MCF 10A (cell line): ENCODE measurements at regions not wholly inside any gene's neighbourhood (a gene's known extent, or its start where the extent isn't known, plus 50 kb on each side); places are given as distances from the start of the nearest gene placed in this dataset.

Experiments used
- BruUV-seq: library from RNA; stranded (reverse); fragments of 400-500 nt; replicated peaks from 2 replicates; lab custom pipeline; 2021; lab: Mats Ljungman, UMichigan
- CTCF ChIA-PET: fragments of 300-600 bp; sonication (Branson Sonifier 250); formaldehyde crosslinking; extraction: SDS; loops from one replicate; lab custom pipeline; 2021; ENCODE audit warnings: antibody characterized with exemption, inconsistent platforms; lab: Yijun Ruan, JAX
- POLR2A ChIA-PET: fragments of 300-600, 350-650 bp; sonication (Branson Sonifier 250); formaldehyde crosslinking; extraction: SDS; loops from one replicate; lab custom pipeline; 2020; ENCODE audit warnings: antibody characterized with exemption, inconsistent platforms; lab: Yijun Ruan, JAX
- DNase-seq: peaks from one replicate; pipeline ENCODE4 v3.0.0-alpha.2; 2018; ENCODE audit not compliant: unreplicated experiment
- H3K27ac Mint-ChIP-seq: one replicate; pipeline ENCODE4 v1.8.0; 2022; ENCODE audit warnings: mild to moderate bottlenecking, low read depth, mixed read lengths; ENCODE audit not compliant: unreplicated experiment
- H3K27me3 Mint-ChIP-seq: one replicate; pipeline ENCODE4 v1.8.0; 2022; ENCODE audit warnings: mixed read lengths; ENCODE audit not compliant: insufficient read depth, unreplicated experiment
- H3K36me3 Mint-ChIP-seq: one replicate; pipeline ENCODE4 v1.8.0; 2022; ENCODE audit warnings: mild to moderate bottlenecking, moderate library complexity, mixed read lengths; ENCODE audit not compliant: insufficient read depth, unreplicated experiment
- H3K4me1 Mint-ChIP-seq: one replicate; pipeline ENCODE4 v1.8.0; 2022; ENCODE audit warnings: mixed read lengths; ENCODE audit not compliant: insufficient read depth, unreplicated experiment
- H3K4me3 Mint-ChIP-seq: one replicate; pipeline ENCODE4 v1.8.0; 2022; ENCODE audit warnings: mild to moderate bottlenecking, moderate library complexity, mixed read lengths; ENCODE audit not compliant: unreplicated experiment
- H3K9me3 Mint-ChIP-seq: one replicate; pipeline ENCODE4 v1.8.0; 2022; ENCODE audit warnings: mixed read lengths; ENCODE audit not compliant: unreplicated experiment
- intact Hi-C: fragments of 100-400 bp; cut with micrococcal nuclease; formaldehyde crosslinking; loops from 2 replicates; pipeline ENCODE4 v1.14.1; 2022
- TF ChIP-seq, protein P1 (sequence below): fragments of 200-600 bp; IDR thresholded peaks from one replicate; pipeline ENCODE4 v1.8.0; 2022; ENCODE audit warnings: antibody characterized with exemption, mild to moderate bottlenecking; ENCODE audit not compliant: unreplicated experiment

DNA sequence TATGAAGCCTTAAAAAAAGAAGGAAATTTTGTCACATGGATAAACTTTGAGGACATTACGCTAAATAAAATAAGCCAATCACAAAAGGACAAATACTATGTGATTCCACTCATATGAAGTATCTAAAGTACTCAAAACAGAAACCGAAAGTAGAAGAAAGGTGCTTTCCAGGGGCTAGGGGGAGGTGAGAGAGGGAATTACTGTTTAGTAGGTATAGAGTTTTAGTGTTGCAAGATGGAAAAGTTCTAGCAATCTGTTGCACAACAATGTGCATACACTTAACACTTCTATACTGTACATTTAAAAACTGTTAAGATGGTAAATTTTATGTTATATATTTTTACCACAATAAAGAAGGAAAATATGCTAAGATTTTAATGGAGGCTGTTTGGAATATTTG is 83.0 kb downstream of the POLR1D start:
- ChIA-PET CTCF (interaction anchor here (0.7 kb wide), 1 partner anchor 300 kb away, joined by 3 read pairs; no protein-coding TSS in a partner anchor), POLR2A (no interaction called here)
- intact Hi-C loops: no loop called here
- Mint-ChIP-seq H3K9me3 (peaks cover 23% of the 10 kb centered on the region), H3K27me3 (peaks cover 10% of the 10 kb centered on the region), H3K27ac (no peak overlapping the region), H3K4me3 (no peak overlapping the region), H3K4me1 (no peaks in the 10 kb centered on the region), H3K36me3 (no peaks in the 10 kb centered on the region)
- DNase-seq: peak; percentile 17
- no TSS peak for BruUV-seq
- TF ChIP-seq, protein P1, sequence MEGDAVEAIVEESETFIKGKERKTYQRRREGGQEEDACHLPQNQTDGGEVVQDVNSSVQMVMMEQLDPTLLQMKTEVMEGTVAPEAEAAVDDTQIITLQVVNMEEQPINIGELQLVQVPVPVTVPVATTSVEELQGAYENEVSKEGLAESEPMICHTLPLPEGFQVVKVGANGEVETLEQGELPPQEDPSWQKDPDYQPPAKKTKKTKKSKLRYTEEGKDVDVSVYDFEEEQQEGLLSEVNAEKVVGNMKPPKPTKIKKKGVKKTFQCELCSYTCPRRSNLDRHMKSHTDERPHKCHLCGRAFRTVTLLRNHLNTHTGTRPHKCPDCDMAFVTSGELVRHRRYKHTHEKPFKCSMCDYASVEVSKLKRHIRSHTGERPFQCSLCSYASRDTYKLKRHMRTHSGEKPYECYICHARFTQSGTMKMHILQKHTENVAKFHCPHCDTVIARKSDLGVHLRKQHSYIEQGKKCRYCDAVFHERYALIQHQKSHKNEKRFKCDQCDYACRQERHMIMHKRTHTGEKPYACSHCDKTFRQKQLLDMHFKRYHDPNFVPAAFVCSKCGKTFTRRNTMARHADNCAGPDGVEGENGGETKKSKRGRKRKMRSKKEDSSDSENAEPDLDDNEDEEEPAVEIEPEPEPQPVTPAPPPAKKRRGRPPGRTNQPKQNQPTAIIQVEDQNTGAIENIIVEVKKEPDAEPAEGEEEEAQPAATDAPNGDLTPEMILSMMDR: no peak

DNA sequence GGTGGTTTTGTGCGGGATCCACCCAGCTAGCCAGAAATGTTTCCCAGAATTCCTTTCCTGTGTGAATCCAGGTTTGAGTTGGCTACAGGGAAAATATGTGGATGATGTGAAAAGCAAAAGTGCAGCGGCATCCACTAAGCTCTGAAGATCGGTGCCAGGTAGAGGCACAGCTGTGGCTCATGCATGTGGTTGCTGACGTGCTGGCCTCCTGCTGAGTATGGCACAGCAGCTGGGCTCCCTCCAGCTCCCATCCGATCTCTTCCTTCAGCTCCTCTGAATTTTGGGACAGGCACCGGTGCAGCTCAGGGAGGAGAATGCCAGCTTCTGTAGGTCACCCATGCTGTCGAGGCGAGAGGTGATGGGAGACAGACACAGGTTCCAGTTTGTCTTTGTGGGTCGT is 84.0 kb upstream of the GSX1 start:
- H3K4me1 Mint-ChIP-seq: no peaks in the 10 kb centered on the region
- POLR2A ChIA-PET: interaction anchor here (1.0 kb wide), 1 partner anchor 33 kb away, joined by 3 read pairs; no protein-coding TSS in a partner anchor
- H3K27ac Mint-ChIP-seq: no peak overlapping the region
- H3K4me3 Mint-ChIP-seq: no peak overlapping the region
- H3K9me3 Mint-ChIP-seq: peaks cover 10% of the 10 kb centered on the region
- BruUV-seq: no TSS peak
- intact Hi-C loops: no loop called here
- TF ChIP-seq, protein P1: no peak
- DNase-seq: peak; percentile 11
- H3K27me3 Mint-ChIP-seq: peaks cover 10% of the 10 kb centered on the region
- no peaks in the 10 kb centered on the region for H3K36me3 Mint-ChIP-seq
- CTCF ChIA-PET: interaction anchor here (0.6 to 1.6 kb wide), 2 partner anchors 122 to 216 kb away, joined by 3 read pairs; no protein-coding TSS in a partner anchor

DNA sequence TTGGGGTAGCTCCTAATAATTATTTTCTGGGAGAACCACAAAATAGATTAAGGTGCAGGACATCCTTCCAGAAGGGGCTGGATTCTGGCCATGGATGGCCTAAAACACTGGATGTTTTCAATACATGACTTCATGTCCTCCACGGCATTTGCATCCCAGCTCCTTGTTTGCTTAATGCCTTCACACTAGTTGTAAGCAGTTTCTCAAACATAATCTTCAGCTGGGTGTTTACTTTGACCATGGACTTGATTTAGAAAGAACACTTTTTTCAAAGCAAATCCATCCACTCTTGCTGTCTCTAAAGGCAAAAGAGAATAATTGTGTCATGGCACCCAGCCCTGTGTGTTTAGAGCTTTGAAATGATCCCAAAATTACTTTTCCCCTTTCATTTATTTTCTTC is 82.5 kb upstream of the GSX1 start:
- POLR2A ChIA-PET: interaction anchor here (0.6 to 0.9 kb wide), 3 partner anchors 9 to 136 kb away, joined by 3 read pairs; partner anchors contain the start of gene POLR1D
- Mint-ChIP-seq H3K4me3 (no peak overlapping the region), H3K27ac (no peak overlapping the region), H3K27me3 (peaks cover 10% of the 10 kb centered on the region), H3K9me3 (peaks cover 7% of the 10 kb centered on the region), H3K36me3 (no peaks in the 10 kb centered on the region), H3K4me1 (no peaks in the 10 kb centered on the region)
- no TSS peak for BruUV-seq
- TF ChIP-seq, protein P1: no peak
- intact Hi-C loops: loop anchor here (5.0 kb wide), 1 partner anchor 177 kb away; no protein-coding TSS in a partner anchor
- no peak for DNase-seq
- CTCF ChIA-PET: interaction anchor here (0.7 to 0.8 kb wide), 2 partner anchors 8 to 84 kb away, joined by 3 read pairs; no protein-coding TSS in a partner anchor

DNA sequence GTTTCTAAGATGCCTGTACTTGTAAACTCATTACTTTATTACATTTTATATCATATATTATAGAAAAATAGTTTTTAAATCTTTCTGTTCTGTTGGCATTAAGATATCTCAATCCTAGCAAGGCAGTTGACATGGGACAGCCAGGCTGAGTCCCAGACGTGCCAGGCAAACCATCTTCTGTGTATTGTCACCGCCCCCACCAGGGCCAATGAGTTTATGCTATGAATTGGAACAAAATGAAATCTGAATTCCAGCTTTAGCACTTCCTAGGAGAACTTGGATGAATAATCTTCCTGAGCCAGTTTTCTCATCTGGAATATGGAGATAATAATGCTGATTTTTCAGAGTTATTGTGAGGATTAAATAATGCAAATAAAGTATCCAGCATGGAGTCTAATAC is 79.9 kb upstream of the GSX1 start:
- TF ChIP-seq, protein P1: no peak
- no peak overlapping the region for H3K4me3 Mint-ChIP-seq
- CTCF ChIA-PET: interaction anchor here (0.5 kb wide), 1 partner anchor 11 kb away, joined by 3 read pairs; no protein-coding TSS in a partner anchor
- H3K27ac Mint-ChIP-seq: no peak overlapping the region
- BruUV-seq: no TSS peak
- no peaks in the 10 kb centered on the region for H3K27me3 Mint-ChIP-seq
- peak; percentile 4 for DNase-seq
- H3K36me3 Mint-ChIP-seq: no peaks in the 10 kb centered on the region
- intact Hi-C loops: loop anchor here (5.0 kb wide), 1 partner anchor 180 kb away; no protein-coding TSS in a partner anchor
- H3K9me3 Mint-ChIP-seq: no peaks in the 10 kb centered on the region
- POLR2A ChIA-PET: no interaction called here
- H3K4me1 Mint-ChIP-seq: no peaks in the 10 kb centered on the region
